HG03378 (cell line): ENCODE measurements at regions not wholly inside any gene's neighbourhood (a gene's known extent, or its start where the extent isn't known, plus 50 kb on each side); places are given as distances from the start of the nearest gene placed in this dataset.
A peak's percentile ranks its signal among the peaks of the same experiment; 100 is the strongest.
"Not testable (repeated sequence)": the region's sequence is repeated elsewhere in the genome, so short reads cannot be mapped to it uniquely, and the experiment has no call there.

Source experiments
- ATAC-seq: cut with Tn5 transposase; IDR thresholded peaks from one replicate; pipeline ENCODE4 v1.9.1; 2021; ENCODE audit warnings: mild to moderate bottlenecking, moderate library complexity; ENCODE audit not compliant: unreplicated experiment

DNA sequence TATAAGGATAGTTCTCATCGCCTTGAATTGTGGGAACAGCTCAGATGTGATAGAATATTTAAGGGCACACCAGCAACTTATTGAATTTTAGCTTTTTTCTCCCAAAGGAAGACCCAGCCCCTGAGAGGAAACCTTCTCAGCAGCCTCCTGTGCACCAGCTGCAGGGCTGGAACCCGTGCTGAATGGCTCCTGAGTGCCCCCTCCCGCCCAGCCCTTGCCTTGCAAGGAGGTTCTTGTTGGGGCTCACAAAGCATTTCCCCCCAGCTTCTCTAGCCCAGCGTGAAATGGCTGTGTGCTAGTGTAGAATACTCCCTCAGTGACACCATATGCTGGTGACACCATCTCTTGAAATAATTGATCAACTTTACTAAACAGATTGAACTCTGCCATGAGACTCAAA lies 1227.4 kb downstream of the TMEM121 start:
- ATAC-seq, result not testable (repeated sequence)

DNA sequence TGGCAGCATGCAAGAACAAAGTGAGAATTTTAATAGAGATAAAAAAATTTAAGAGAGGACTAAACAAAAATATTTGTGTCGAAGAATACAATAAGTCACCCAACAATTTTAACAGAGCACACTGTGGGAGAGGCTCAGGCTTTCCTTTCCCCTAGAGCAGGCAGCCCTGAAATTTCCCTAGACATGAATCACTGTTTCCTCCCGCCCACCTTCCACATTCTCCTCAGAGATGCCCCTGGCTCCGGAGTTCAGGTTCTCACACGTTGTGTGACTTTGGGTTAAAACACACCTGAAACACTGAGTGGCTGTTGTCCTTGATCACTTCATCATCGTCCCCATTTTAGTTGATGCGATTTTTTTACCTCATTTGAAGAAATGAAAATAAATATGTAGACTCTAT lies 1231.1 kb downstream of the TMEM121 start:
- ATAC-seq, result not testable (repeated sequence)

DNA sequence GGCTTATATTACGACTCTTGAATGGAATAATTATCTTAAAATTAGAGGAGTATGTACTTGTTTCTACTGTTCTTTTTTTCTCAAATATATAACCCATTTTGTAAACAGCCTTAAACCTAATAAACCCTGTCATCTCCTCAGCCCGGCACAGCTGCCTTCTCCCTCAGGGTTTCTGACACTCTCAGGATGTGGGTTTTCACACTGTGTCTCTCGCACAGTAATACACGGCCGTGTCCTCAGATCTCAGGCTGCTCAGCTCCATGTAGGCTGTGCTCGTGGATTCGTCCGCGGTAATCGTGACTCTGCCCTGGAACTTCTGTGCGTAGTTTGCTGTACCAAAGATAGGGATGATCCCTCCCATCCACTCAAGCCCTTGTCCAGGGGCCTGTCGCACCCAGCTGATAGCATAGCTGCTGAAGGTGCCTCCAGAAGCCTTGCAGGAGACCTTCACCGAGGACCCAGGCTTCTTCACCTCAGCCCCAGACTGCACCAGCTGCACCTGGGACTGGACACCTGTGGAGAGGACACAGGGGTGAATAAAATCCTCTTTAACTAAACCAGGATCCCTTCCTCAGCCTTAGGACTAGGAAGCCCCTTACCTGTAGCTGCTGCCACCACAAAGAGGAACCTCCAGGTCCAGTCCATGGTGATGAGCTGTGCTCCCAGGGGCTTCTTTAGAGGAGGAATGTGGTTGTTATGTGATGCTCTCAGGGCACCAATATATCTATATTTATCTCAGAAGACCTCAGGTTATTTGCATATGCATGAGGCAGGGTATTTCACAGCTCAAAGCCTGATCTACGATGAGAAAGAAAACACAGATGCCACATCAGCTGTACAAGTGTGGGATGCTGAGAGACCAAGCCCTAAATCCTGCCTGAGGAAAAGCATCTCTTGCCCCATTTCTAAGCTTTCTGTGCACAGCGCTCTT lies 1235.8 kb downstream of the TMEM121 start:
- peak; percentile 53 for ATAC-seq

DNA sequence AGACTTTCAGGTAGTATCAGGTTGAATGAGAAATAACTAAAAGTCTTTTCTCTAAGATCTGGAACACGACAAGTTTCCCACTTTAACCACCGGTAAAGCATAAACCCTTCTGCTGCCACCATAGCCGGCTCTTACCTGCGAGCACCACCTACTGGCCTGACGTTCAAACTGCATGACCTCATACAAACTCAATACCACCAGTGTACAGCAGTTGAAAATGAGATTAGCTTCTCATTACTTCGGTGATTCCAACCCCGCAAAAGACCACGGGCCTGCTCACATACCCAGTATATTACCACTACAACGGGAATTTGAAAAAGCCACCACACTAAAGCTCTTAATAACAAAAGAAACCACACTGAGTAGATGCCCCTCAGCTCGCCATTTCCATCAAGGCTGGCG lies 1238.6 kb downstream of the TMEM121 start:
- peak; percentile 58 for ATAC-seq

DNA sequence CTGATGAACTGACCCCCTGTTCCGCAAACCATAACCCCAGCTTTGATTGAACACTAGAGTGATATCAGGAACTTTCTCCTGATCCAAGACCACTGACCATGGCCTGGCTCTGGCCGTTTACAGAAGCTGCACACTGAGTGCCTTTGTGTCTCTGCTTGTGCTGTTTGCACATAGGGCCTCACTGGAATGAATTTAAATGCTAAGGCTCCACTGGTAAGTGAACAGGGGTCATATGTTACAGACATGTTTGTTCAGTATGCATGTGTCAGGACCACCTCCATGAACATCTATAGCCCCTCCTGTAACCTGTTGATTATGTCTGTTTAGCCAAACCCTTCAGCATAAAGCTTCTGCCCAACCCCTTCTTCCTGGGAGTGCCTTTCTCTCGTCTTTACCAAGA lies 1239.8 kb downstream of the TMEM121 start:
- no peak for ATAC-seq

DNA sequence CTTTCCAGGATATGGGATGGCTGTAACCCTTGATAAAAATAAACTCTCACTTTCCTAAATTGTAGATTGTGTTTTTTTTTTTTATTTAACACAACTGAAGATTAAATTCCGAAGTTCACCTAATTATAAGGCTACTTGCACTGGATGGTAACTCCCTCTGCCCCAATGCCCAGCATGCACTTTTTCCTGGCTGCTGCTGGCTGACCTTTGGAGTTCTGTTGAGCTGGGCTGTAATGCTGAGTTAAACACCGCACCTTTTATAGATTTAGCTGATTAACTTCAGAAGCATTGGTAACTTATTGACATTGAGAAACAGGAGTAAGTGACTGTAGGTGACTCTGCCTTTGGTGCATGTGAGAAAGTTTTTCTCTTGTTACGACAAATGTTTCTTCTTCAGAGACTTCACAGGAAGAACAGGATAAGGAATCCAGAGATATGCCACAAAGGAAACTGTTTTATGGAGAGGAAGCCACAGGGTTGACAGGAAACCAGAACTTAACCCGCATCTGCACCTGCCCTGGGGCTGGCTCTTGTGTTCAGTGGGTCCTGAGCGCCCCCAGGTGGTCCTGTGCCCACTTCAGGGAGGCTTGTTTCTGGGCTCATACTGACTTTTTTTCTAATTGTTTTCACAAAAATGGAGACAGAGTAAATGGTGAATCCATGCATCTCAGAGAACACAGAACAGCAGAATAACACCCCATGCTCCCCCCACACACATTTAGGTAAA lies 1240.3 kb downstream of the TMEM121 start:
- not testable (repeated sequence) for ATAC-seq

DNA sequence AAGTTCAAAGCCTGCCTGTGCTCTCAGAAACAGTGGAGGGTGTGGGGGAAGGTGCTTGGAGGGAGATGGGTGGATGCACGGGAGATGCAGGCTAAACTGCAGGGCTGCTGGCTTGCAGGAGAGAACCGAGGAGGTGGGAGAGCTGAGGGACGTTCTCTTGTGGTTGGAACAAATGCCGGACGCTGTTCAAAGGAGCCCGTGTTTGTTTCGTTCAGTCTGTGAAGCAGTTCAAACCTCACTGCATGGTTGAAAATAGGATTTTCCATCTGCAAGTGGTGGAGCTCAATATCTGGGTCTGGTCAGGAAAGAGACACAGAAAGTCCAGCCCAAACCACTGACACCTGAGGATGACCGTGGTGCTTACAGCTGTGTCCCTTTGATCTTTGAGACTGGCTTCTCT lies 1241.8 kb downstream of the TMEM121 start:
- not testable (repeated sequence) for ATAC-seq

DNA sequence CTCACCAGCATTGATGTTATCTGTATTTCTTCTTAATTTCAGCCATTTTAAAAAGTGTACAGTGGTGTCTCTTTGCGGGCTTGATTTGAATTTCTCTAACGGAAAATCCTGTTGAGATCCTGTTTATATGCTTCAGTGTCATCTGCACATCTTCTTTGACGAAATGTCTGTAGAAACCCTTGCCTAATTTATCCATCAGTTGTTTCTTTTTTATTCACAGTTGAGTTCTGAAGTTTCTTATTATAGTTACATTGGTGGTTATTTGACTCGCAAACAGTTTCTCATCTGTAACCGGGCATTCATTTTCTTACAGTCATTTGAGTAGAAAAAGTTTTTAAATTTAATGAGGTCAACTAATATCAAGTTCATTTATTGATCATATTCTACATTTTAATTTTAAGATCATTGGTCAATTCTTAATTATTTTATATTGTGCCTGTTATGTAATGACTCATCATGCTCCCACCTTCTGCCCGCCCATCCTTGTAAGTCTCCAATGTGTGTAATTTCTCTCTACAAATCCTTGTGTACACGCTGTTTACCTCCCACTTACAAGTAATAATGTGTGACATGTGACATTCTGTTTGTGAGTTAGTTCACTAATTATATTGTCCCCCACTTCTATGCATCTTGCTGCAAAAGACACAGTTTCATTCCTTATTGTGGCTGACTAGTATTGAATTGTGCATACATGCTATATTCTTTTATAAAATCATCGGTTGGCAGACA lies 1242.8 kb downstream of the TMEM121 start:
- ATAC-seq, result not testable (repeated sequence)

DNA sequence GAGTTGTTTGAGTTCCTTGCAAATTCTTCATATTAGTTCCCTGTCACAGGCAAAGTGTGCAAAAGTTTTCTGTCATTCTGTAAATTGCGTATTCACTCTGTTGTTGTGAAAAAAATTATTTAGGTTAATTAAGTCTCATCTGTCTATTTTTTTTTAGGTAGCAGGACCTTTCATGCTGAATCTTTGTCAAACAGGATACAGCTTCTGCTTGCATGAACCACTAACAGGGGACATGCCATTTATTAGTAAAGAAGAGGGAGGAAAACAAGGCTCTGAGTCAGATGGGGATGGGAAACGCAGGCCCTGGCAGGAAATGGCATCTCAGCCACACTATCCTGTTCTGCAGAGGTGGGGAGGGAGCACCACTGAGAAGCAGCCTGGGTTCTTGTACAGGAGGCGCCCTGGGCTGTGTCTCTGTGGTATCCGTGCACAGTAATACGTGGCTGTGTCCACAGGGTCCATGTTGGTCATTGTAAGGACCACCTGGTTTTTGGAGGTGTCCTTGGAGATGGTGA lies 1243.8 kb downstream of the TMEM121 start:
- not testable (repeated sequence) for ATAC-seq

DNA sequence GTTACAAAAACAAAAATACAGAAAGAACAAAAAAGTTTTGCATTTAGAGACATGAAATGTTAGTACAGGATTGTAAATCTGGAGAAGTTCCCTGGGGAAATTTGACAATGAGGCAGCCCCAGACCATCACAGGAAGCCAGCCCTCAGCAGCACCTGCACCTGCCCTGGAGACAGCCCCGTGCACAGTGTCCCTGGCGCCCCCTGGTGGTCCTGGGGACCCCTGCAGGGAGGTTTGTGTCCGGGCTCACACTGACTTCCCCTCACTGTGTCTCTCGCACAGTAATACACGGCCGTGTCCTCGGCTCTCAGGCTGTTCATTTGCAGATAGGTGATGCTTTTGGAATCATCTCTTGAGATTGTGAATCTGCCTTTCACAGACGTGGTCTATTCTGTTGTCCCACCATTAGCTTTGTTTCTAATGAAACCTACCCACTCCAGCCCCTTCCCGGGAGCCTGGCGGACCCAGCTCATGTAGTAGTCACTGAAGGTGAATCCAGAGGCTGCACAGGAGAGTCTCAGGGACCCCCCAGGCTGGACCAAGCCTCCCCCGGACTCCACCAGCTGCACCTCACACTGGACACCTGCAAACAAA lies 1248.6 kb downstream of the TMEM121 start:
- ATAC-seq, result not testable (repeated sequence)

DNA sequence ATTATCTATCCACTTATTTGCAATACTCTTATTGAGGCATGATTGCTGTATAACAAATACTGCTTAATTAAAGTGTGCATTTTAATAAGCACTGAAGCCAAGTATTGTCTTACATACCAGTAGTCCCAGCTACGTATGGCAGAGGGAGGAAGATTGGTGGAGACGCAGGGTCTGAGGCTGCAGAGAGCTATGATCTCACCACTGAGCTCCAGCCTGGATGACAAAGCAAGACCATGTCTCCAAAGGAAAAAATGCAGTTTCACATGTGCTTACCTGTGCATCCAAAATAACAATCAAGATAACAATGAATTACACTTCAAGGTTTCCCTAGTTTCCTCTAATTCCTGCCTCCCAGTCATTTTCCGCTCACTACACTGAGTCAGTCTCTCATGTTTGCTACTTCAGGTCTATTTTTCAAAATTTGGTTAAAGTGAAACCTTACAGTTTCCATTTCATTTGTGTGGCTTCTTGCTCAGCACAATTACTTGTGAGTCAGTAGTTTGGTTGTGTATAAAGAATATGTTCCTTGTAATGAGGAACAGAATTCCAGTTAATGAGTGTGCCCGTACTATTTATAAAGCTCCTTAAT lies 1250.1 kb downstream of the TMEM121 start:
- no peak for ATAC-seq

DNA sequence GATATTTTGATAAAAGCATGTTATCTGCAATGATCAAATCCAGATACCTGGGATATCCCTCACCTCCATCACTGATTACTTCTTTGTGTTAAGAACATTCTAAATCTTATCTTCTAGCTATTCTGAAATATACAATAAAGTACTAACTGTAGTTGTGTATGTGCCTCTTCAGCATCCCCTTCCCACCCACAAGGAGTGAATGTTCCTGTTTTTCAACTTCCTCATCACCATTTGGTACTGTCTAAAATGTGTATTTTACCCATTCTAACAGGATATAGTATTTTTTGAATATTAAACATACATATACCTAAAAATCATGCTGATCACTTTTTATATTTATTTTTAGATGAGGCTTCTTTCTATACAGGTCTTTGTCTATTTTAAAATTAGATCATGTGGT lies 1252.6 kb downstream of the TMEM121 start:
- no peak for ATAC-seq

DNA sequence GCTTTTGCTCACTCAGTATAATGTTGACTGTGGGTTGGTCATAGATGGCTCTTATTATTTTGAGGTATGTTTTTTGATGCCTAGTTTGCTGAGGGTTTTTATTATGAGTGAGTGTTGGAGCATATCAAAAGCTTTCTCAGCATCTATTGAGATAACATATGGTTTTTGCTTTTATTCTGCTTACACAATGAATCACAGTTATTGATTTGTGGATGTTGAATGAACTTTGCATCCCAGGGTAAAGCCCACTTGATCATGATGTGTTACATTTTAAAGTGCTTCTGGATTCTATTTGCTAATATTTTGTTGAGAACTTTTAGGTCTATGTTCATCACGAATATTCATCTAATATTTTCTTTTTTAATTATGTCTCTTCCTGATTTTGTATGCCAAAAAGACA lies 1260.3 kb downstream of the TMEM121 start:
- no peak for ATAC-seq

DNA sequence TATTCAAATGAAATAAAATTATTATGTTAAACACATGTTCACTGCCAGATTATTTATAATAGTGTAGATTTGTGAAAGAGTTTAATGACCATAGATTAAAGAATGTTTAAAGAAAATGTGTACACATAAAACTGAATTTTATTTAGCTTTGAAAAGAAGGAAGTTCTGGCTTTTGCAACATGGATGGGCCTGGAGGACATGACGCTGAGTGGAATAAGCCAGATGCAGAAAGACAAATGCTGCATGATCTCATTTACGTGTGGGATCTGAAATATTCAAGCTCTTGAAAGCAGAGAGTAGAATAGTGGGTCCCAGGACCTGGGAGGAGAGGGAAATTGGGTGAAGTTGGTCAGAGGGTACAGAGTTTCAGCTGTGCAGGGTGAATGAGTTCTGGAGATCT lies 1261.2 kb downstream of the TMEM121 start:
- no peak for ATAC-seq

DNA sequence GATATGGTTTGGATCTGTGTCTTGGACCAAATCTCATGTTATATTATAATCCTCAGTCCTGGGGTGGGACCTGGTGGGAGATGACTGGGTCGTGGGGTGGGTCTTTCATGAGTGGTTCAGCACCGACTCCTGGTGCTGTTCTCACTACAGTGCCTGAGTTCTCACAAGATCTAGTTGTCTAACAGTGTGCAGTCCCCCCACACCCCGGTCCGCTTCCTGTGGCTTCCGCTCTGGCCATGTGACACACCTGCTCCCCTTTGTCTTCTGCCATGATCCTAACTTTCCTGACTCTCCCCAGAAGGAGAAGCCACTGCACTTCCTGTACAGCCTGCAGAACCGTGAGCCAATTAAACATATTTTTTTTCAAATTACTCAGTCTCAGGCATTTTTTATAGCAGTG lies 1262.2 kb downstream of the TMEM121 start:
- ATAC-seq, result no peak

DNA sequence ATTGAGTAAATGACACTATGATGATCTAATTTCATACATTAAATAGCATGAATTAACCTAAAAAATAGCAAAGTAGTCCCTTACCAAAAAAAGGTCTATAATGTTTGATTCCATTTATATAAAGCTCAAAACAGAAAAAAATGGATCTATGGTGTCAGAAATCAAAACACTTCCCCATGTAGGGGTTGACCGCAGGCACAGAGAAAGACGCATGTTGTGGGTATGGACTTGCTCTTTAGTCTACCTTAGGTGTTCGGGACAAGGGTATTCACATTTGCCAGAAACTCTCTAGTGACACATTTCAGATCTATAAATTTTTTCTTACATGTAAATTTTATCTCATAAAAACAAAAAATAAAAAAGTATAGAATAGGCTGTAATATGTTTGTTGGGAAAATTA lies 1262.9 kb downstream of the TMEM121 start:
- no peak for ATAC-seq

DNA sequence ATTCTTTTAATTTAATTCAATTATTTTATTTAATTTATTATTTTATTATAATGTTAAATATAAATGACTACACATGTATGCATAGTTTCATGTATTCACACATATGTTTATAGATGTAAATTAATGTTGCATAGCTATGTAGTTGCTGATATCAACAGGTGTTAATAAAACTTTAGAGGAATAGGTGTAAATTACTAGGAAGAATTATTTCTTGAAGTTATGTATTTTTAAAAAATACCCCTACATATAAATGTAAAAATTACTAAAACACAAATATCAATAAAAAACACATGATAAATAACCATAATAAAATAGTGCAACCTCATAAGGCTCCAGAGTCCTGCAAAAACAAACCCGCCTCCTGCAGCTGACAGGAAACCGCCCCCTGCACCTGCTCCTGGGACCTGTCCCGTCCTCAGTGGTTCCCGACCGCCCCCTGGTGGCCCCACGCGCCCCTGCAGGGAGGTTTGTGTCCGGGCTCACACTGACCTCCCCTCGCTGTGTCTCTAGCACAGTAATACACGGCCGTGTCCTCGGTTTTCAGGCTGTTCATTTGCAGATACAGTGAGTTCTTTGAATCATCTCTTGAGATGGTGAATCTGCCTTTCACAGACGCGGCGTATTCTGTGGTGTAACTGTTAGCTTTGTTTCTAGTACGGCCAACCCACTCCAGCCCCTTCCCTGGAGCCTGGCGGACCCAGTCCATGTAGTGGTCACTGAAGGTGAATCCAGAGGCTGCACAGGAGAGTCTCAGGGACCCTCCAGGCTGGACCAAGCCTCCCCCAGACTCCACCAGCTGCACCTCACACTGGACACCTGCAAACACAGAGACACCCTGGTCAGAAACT lies 1264.0 kb downstream of the TMEM121 start:
- no peak for ATAC-seq

DNA sequence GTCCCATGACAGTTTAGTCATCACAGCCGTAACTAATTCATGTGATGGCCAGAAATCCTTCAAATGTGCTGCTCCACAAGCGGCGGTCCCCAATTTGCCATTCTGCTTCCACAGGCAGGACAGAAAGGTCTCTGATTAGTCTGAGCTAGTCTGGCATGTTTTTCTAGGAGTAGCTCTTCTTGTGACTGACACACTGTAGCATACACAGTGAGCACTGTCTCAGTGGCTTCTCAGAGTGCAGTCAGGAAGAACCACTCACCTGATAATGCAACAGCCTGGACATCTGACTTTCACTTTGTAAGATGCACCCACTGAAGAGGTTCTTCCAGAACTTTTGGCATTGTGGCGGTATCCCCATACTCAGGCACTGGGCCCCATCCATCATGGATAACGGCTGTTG lies 1266.2 kb downstream of the TMEM121 start:
- no peak for ATAC-seq

DNA sequence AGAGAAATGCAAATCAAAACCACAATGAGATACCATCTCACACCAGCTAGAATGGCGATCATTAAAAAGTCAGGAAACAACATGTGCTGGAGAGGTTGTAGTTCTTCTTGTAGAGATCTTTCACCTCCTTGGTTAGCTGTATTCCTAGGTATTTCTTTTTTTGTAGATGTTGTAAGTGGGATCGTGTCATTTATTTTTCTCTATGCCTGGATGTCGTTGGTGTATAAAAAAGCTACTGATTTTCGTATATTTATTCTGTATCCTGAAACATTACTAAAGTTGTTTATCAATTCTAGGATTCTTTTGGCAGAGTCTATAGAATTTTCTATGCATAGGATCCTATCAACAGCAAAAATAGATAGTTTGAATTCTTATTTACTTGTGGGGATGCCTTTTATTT lies 1271.8 kb downstream of the TMEM121 start:
- not testable (repeated sequence) for ATAC-seq
